NCI-H187 (cell line): ENCODE measurements at regions not wholly inside any gene's neighbourhood (a gene's known extent, or its start where the extent isn't known, plus 50 kb on each side); places are given as distances from the start of the nearest gene placed in this dataset.
"Not testable (repeated sequence)": the region's sequence is repeated elsewhere in the genome, so short reads cannot be mapped to it uniquely, and the experiment has no call there.

Source experiments
- DNase-seq, 2 experiments: peaks; one replicate each; lab custom pipeline; 2025; lab: John Stamatoyannopoulos, UW

- DNase-seq, result no peak
These were observed 110.3 kb upstream of the PRSS16 start for GRCh38 chr6:27136978-27137814.

GRCh38 chr6:27138406-27138805 is 109.1 kb upstream of the PRSS16 start:
- DNase-seq, result no peak

- peak; percentile 69 to 73 for DNase-seq
These were observed 108.4 kb upstream of the PRSS16 start for GRCh38 chr6:27138837-27139755.

GRCh38 chr6:27139756-27140579 is 107.5 kb upstream of the PRSS16 start:
- DNase-seq, result peak in 1 of 2 experiments; percentile 60

- DNase-seq, result no peak
These were observed 106.4 kb upstream of the PRSS16 start for GRCh38 chr6:27140999-27141528.

- DNase-seq, result no peak
These were observed 105.9 kb upstream of the PRSS16 start for GRCh38 chr6:27141529-27142015.

- DNase-seq, result not testable (repeated sequence)
These were observed 104.5 kb upstream of the PRSS16 start for GRCh38 chr6:27143020-27143388.

GRCh38 chr6:27143474-27144026 is 104.0 kb upstream of the PRSS16 start:
- DNase-seq, result no peak

- no peak for DNase-seq
These were observed 102.8 kb upstream of the PRSS16 start for GRCh38 chr6:27144740-27145079.

- peak; percentile 75 to 87 for DNase-seq
These were observed 101.6 kb upstream of the PRSS16 start for GRCh38 chr6:27145731-27146455.

GRCh38 chr6:27146456-27146705 is 101.1 kb upstream of the PRSS16 start:
- not testable (repeated sequence) for DNase-seq

GRCh38 chr6:27146706-27147505 is 100.6 kb upstream of the PRSS16 start:
- DNase-seq, result peak; percentile 90 to 91

- no peak for DNase-seq
These were observed 99.1 kb upstream of the PRSS16 start for GRCh38 chr6:27148404-27148795.

- no peak for DNase-seq
These were observed 98.4 kb upstream of the PRSS16 start for GRCh38 chr6:27149150-27149549.

GRCh38 chr6:27154696-27155095 is 92.8 kb upstream of the PRSS16 start:
- no peak for DNase-seq

- DNase-seq, result no peak
These were observed 90.5 kb upstream of the PRSS16 start for GRCh38 chr6:27156874-27157458.

- peak; percentile 17 to 58 for DNase-seq
These were observed 89.8 kb upstream of the PRSS16 start for GRCh38 chr6:27157459-27158315.

GRCh38 chr6:27158316-27158643 is 89.2 kb upstream of the PRSS16 start:
- no peak for DNase-seq

- DNase-seq, result no peak
These were observed 87.8 kb upstream of the PRSS16 start for GRCh38 chr6:27159725-27160124.
